Thymus (tissue), 11 donors: ENCODE measurements at regions not wholly inside any gene's neighbourhood (a gene's known extent, or its start where the extent isn't known, plus 50 kb on each side); places are given as distances from the start of the nearest gene placed in this dataset.

Source experiments
- DNase-seq, 9 donors: peaks; one replicate each; pipeline ENCODE4 v3.0.0-alpha.2; 2013; ENCODE audit warnings: low spot score in 9 of 9, low read depth in 6 of 9, missing footprints in 1 of 9
- H3K27ac ChIP-seq, 2 donors: one replicate each; pipeline ENCODE4 v1.5.1; 2013; ENCODE audit warnings: control low read depth in 1 of 2, low read depth in 1 of 2, low read length in 1 of 2, mild to moderate bottlenecking in 1 of 2, moderate library complexity in 1 of 2
- H3K27me3 ChIP-seq, 2 donors: one replicate each; pipeline ENCODE4 v1.5.1; 2013; ENCODE audit warnings: low read length in 1 of 2; ENCODE audit not compliant: control insufficient read depth in 2 of 2, insufficient read depth in 1 of 2
- H3K36me3 ChIP-seq, 2 donors: one replicate each; pipeline ENCODE4 v1.5.1; 2013; ENCODE audit warnings: low read length in 1 of 2, mild to moderate bottlenecking in 1 of 2, moderate library complexity in 1 of 2; ENCODE audit not compliant: control insufficient read depth in 2 of 2, insufficient read depth in 2 of 2
- H3K4me1 ChIP-seq, 2 donors: one replicate each; pipeline ENCODE4 v1.5.1; 2013; ENCODE audit warnings: low read length in 2 of 2; ENCODE audit not compliant: control insufficient read depth in 2 of 2, insufficient read depth in 2 of 2
- H3K4me3 ChIP-seq, 2 donors: one replicate each; pipeline ENCODE4 v1.5.1; 2013; ENCODE audit warnings: low read length in 2 of 2, control low read depth in 1 of 2, mild to moderate bottlenecking in 1 of 2
- H3K9me3 ChIP-seq, 2 donors: one replicate each; pipeline ENCODE4 v1.5.1; 2013; ENCODE audit warnings: low read length in 1 of 2, mild to moderate bottlenecking in 1 of 2; ENCODE audit not compliant: control insufficient read depth in 2 of 2, insufficient read depth in 1 of 2
- WGBS: extraction: QIAGEN DNeasy Blood & Tissue Kit; methylation state at CpG from one replicate; pipeline ENCODE4 v1.1.7; 2013; 5-methylcytosine and 5-hydroxymethylcytosine counted together
- donor health status: healthy.

DNA sequence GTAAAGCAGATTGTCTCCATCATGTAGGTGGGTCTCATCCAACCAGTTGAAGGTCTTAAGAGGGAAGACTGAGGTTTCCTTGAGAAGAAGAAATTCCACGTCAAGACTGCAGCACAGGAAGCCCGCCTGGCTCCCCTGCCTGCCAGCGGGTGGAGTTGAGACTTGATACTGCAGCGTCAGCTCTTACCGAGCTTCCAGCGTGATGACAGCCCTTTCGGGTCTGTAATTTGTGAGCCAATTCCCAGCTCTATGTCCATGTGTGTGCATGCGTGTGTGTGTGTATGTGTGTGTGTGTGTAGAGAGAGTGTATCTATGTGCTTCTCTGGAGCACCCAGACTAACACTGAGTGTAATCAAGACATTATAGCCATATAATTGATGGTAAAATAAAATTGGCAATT lies 379.7 kb upstream of the IRX2 start:
- 55% methylated on average over 8 of the region's 8 CpGs for WGBS
- H3K36me3 ChIP-seq, result no peaks in the 10 kb centered on the region
- no peaks in the 10 kb centered on the region for H3K9me3 ChIP-seq
- H3K4me3 ChIP-seq, result no peak overlapping the region
- H3K27ac ChIP-seq, result no peak overlapping the region
- H3K27me3 ChIP-seq, result no peaks in the 10 kb centered on the region
- no peak for DNase-seq
- no peaks in the 10 kb centered on the region for H3K4me1 ChIP-seq

- Histone ChIP-seq H3K27ac (no peak overlapping the region), H3K4me3 (no peak overlapping the region), H3K27me3 (no peaks in the 10 kb centered on the region), H3K36me3 (no peaks in the 10 kb centered on the region), H3K4me1 (no peaks in the 10 kb centered on the region), H3K9me3 (no peaks in the 10 kb centered on the region)
- DNase-seq, result no peak
- 97% methylated on average over 4 of the region's 4 CpGs for WGBS
These were observed 377.8 kb upstream of the IRX2 start for GRCh38 chr5:3129252-3129651.

DNA sequence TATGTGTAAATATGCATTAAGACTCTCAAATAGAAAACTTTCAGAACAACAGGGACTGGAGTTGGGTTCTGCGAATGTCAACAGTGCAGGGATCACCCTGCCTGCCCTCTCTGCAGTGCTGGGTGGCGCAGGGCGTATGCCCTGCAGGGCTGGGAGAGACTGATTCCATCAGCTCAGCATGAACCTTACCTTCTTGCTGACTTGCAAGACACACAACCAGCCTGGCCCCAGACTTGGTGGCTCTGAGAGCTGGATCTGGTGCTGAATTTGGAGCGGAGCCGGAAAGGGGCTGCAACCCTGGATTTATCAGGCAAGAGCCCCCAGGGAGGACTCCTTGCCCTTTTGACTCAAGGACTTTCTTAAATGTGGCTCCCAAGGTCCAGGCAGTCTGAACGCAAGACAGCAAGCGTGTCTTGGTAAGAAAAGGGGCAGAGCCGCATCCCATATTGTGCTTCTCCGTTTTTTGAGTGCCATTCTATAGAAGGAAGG lies 376.0 kb upstream of the IRX2 start:
- H3K9me3 ChIP-seq, result no peaks in the 10 kb centered on the region
- DNase-seq, result no peak
- 89% methylated on average over 9 of the region's 9 CpGs for WGBS
- no peaks in the 10 kb centered on the region for H3K36me3 ChIP-seq
- H3K4me3 ChIP-seq, result no peak overlapping the region
- no peaks in the 10 kb centered on the region for H3K4me1 ChIP-seq
- H3K27me3 ChIP-seq, result peaks cover 3 to 6% of the 10 kb centered on the region in 2 donors
- no peak overlapping the region for H3K27ac ChIP-seq

- Histone ChIP-seq H3K9me3 (no peaks in the 10 kb centered on the region), H3K36me3 (no peaks in the 10 kb centered on the region), H3K4me3 (no peak overlapping the region), H3K4me1 (no peaks in the 10 kb centered on the region), H3K27ac (no peak overlapping the region), H3K27me3 (peaks cover 5 to 12% of the 10 kb centered on the region in 2 donors)
- 78% methylated on average over 10 of the region's 10 CpGs for WGBS
- DNase-seq, result no peak
These were observed 375.2 kb upstream of the IRX2 start for GRCh38 chr5:3126639-3127038.

GRCh38 chr5:3124410-3124809 lies 372.9 kb upstream of the IRX2 start:
- H3K4me3 ChIP-seq, result no peak overlapping the region
- H3K9me3 ChIP-seq, result no peaks in the 10 kb centered on the region
- no peaks in the 10 kb centered on the region for H3K4me1 ChIP-seq
- H3K27ac ChIP-seq, result no peak overlapping the region
- WGBS, result 90% methylated on average over 6 of the region's 6 CpGs
- no peak for DNase-seq
- no peaks in the 10 kb centered on the region for H3K36me3 ChIP-seq
- H3K27me3 ChIP-seq, result peaks cover 20 to 35% of the 10 kb centered on the region in 2 donors

- Histone ChIP-seq H3K4me3 (no peak overlapping the region), H3K27me3 (peaks cover 22 to 38% of the 10 kb centered on the region in 2 donors), H3K27ac (no peak overlapping the region), H3K4me1 (no peaks in the 10 kb centered on the region), H3K9me3 (no peaks in the 10 kb centered on the region), H3K36me3 (no peaks in the 10 kb centered on the region)
- WGBS, result 95% methylated on average over 1 of the region's 1 CpG
- DNase-seq, result no peak
These were observed 372.3 kb upstream of the IRX2 start for GRCh38 chr5:3123763-3124157.

- DNase-seq, result no peak
- Histone ChIP-seq H3K9me3 (no peaks in the 10 kb centered on the region), H3K36me3 (no peaks in the 10 kb centered on the region), H3K4me1 (no peaks in the 10 kb centered on the region), H3K27me3 (peaks cover 23 to 44% of the 10 kb centered on the region in 2 donors), H3K4me3 (no peak overlapping the region), H3K27ac (no peak overlapping the region)
- 16% methylated on average over 6 of the region's 6 CpGs for WGBS
These were observed 371.7 kb upstream of the IRX2 start for GRCh38 chr5:3122985-3123762.

GRCh38 chr5:3122216-3122615 lies 370.7 kb upstream of the IRX2 start:
- Histone ChIP-seq H3K4me3 (no peak overlapping the region), H3K36me3 (no peaks in the 10 kb centered on the region), H3K4me1 (no peaks in the 10 kb centered on the region), H3K9me3 (no peaks in the 10 kb centered on the region), H3K27ac (no peak overlapping the region), H3K27me3 (peaks cover 25 to 54% of the 10 kb centered on the region in 2 donors)
- WGBS, result 21% methylated on average over 3 of the region's 3 CpGs
- no peak for DNase-seq

GRCh38 chr5:3121813-3122212 lies 370.3 kb upstream of the IRX2 start:
- Histone ChIP-seq H3K27me3 (peaks cover 28 to 58% of the 10 kb centered on the region in 2 donors), H3K36me3 (no peaks in the 10 kb centered on the region), H3K27ac (no peak overlapping the region), H3K4me1 (no peaks in the 10 kb centered on the region), H3K4me3 (no peak overlapping the region), H3K9me3 (no peaks in the 10 kb centered on the region)
- WGBS, result 8% methylated on average over 21 of the region's 21 CpGs
- DNase-seq, result no peak
